Psoas muscle (tissue), 7 donors: ENCODE measurements at regions not wholly inside any gene's neighbourhood (a gene's known extent, or its start where the extent isn't known, plus 50 kb on each side); places are given as distances from the start of the nearest gene placed in this dataset.

Experiments used
- ATAC-seq, 4 donors: fragments of 200-7000 bp; cut with Tn5 transposase; one replicate each; pipeline ENCODE4 v1.9.1; 2020; ENCODE audit warnings: moderate library complexity in 3 of 4, mild to moderate bottlenecking in 2 of 4
- DNase-seq, 2 donors: peaks; one replicate each; pipeline ENCODE4 v3.0.0-alpha.2; 2020
- H3K27ac ChIP-seq: fragments of 200-600 bp; one replicate; pipeline ENCODE4 v1.8.0; 2022
- H3K27me3 ChIP-seq, 3 donors: fragments of 200-600 bp in 1 of 3; one replicate each; pipeline versions ENCODE4 v1.6.1 to v1.8.0; 2013 to 2022; ENCODE audit warnings: low read length in 2 of 3, mild to moderate bottlenecking in 2 of 3, moderate library complexity in 1 of 3; ENCODE audit not compliant: insufficient read depth in 3 of 3
- H3K36me3 ChIP-seq, 2 donors: fragments of 200-600 bp in 1 of 2; one replicate each; pipeline versions ENCODE4 v1.6.1 to v1.8.0; 2013 to 2022; ENCODE audit warnings: low read depth in 1 of 2, mild to moderate bottlenecking in 1 of 2, moderate library complexity in 1 of 2; ENCODE audit not compliant: insufficient read depth in 1 of 2
- H3K4me1 ChIP-seq: fragments of 200-600 bp; one replicate; pipeline ENCODE4 v1.8.0; 2022
- H3K4me3 ChIP-seq: fragments of 200-600 bp; one replicate; pipeline ENCODE4 v1.8.0; 2022; ENCODE audit warnings: mild to moderate bottlenecking
- H3K9me3 ChIP-seq: fragments of 200-600 bp; one replicate; pipeline ENCODE4 v1.8.0; 2022
- CTCF ChIP-seq: fragments of 200-600 bp; IDR thresholded peaks from one replicate; pipeline ENCODE4 v1.8.0; 2022; ENCODE audit warnings: antibody characterized with exemption
- WGBS, 3 donors: extraction: QIAGEN DNeasy Blood & Tissue Kit; methylation state at CpG; one replicate each; pipeline versions ENCODE4 v1.1.6 to v1.1.7; 2013; 5-methylcytosine and 5-hydroxymethylcytosine counted together
- intact Hi-C, 2 donors: fragments of 100-400 bp; cut with DNase I; formaldehyde crosslinking; loops; one replicate each; pipeline versions ENCODE4 v1.11.0 to v1.14.2; 2022
- donor health status: healthy with polysubstance abuse.
- donor health status: DM: no; HTN: no; CAD: no; lungs with moderate emphysema.
- donor health status: Bipolar disorder and iron deficiency.
- donor health status: healthy.
- donor health status: DM: yes; HTN: yes; CAD: no.
- donor health status: DM: no; HTN: no; CAD: no.
- donor health status: DM: yes; HTN: yes; CAD: no.

- no peak for DNase-seq
- 59 to 75% (median 67%) methylated on average over 3 of the region's 3 CpGs for WGBS, 3 donors
- intact Hi-C loops: no loop called here
- Histone ChIP-seq H3K9me3 (no peaks in the 10 kb centered on the region), H3K27me3 (no peaks in the 10 kb centered on the region), H3K27ac (no peak overlapping the region), H3K36me3 (no peaks in the 10 kb centered on the region), H3K4me3 (no peak overlapping the region), H3K4me1 (no peaks in the 10 kb centered on the region)
- TF ChIP-seq CTCF: no peak
- no peak for ATAC-seq
Measured at GRCh38 chr18:22047485-22047884, 121.9 kb upstream of the GATA6 start.

GRCh38 chr18:22048221-22048620, 121.2 kb upstream of the GATA6 start:
- ATAC-seq (no peak), DNase-seq (no peak)
- Histone ChIP-seq H3K36me3 (no peaks in the 10 kb centered on the region), H3K4me3 (no peak overlapping the region), H3K27ac (no peak overlapping the region), H3K27me3 (no peaks in the 10 kb centered on the region), H3K4me1 (no peaks in the 10 kb centered on the region), H3K9me3 (no peaks in the 10 kb centered on the region)
- intact Hi-C loops: no loop called here
- no peak for TF ChIP-seq CTCF
- WGBS, 3 donors: 81 to 88% (median 87%) methylated on average over 5 of the region's 5 CpGs

GRCh38 chr18:22048932-22049615, 120.3 kb upstream of the GATA6 start:
- H3K4me3 ChIP-seq: no peak overlapping the region

GRCh38 chr18:22052405-22053105, 116.8 kb upstream of the GATA6 start:
- no peaks in the 10 kb centered on the region for H3K4me1 ChIP-seq
- no peaks in the 10 kb centered on the region for H3K27me3 ChIP-seq
- WGBS, 3 donors: 77 to 82% (median 78%) methylated on average over 12 of the region's 12 CpGs
- no peak overlapping the region for H3K27ac ChIP-seq
- H3K9me3 ChIP-seq: no peaks in the 10 kb centered on the region
- no peak for DNase-seq
- H3K36me3 ChIP-seq: no peaks in the 10 kb centered on the region
- TF ChIP-seq CTCF: no peak
- intact Hi-C loops: no loop called here
- no peak for ATAC-seq
- no peak overlapping the region for H3K4me3 ChIP-seq

More at GRCh38 chr18:22048932-22049615, 120.3 kb upstream of the GATA6 start:
- ATAC-seq (no peak), DNase-seq (no peak)
- Histone ChIP-seq H3K9me3 (no peaks in the 10 kb centered on the region), H3K36me3 (no peaks in the 10 kb centered on the region), H3K27me3 (no peaks in the 10 kb centered on the region), H3K4me1 (no peaks in the 10 kb centered on the region), H3K27ac (no peak overlapping the region)
- TF ChIP-seq CTCF: no peak
- WGBS, 3 donors: 74 to 81% (median 78%) methylated on average over 3 of the region's 3 CpGs
- intact Hi-C loops: no loop called here
